OCI-LY7 (cell line): ENCODE measurements at regions not wholly inside any gene's neighbourhood (a gene's known extent, or its start where the extent isn't known, plus 50 kb on each side); places are given as distances from the start of the nearest gene placed in this dataset.

Source experiments
- EZH2phosphoT487 ChIP-seq: fragments of 200-600 bp; sonication (generic); IDR thresholded peaks from 2 replicates; pipeline ENCODE4 v1.6.1; 2018; ENCODE audit warnings: low read depth, borderline replicate concordance, mild to moderate bottlenecking, mixed run types, antibody characterized with exemption, low read length, moderate library complexity, mixed read lengths
- TF ChIP-seq, protein P1 (sequence below): fragments of 200-600 bp; sonication (generic); conservative IDR thresholded peaks from 2 replicates; pipeline ENCODE4 v1.5.1; 2014; ENCODE audit warnings: mild to moderate bottlenecking, antibody characterized with exemption, low read length, moderate library complexity, mixed read lengths

DNA sequence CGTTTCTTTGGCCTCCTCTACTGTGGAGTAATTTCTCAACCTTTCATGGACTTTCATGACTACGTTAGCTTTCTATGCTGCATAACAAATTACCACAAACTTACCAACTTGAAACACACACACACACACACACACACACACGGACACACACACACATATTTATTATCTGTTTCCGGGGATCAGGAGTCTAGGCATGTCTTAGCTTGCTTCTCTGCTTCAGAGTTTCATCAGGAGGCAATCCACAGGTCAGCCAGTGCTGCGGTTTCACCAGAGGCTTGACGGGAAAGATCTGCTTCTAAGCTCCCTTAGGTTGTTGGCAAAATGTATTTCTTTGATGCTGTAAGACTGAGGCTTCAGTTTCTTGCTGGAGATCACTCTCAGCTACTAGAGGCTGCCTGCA lies 59.0 kb upstream of the C9orf72 start:
- TF ChIP-seq, protein P1, sequence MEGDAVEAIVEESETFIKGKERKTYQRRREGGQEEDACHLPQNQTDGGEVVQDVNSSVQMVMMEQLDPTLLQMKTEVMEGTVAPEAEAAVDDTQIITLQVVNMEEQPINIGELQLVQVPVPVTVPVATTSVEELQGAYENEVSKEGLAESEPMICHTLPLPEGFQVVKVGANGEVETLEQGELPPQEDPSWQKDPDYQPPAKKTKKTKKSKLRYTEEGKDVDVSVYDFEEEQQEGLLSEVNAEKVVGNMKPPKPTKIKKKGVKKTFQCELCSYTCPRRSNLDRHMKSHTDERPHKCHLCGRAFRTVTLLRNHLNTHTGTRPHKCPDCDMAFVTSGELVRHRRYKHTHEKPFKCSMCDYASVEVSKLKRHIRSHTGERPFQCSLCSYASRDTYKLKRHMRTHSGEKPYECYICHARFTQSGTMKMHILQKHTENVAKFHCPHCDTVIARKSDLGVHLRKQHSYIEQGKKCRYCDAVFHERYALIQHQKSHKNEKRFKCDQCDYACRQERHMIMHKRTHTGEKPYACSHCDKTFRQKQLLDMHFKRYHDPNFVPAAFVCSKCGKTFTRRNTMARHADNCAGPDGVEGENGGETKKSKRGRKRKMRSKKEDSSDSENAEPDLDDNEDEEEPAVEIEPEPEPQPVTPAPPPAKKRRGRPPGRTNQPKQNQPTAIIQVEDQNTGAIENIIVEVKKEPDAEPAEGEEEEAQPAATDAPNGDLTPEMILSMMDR, result no peak
- no peak for TF ChIP-seq EZH2phosphoT487
